ENCODE measurements at regions not wholly inside any gene's neighbourhood (a gene's known extent, or its start where the extent isn't known, plus 50 kb on each side); places are given as distances from the start of the nearest gene placed in this dataset.

GRCh38 chr2:239489481-239489880, 88.7 kb upstream of the HDAC4 start:
- Mint-ChIP-seq H3K4me3 (no peak overlapping the region), H3K36me3 (no peaks in the 10 kb centered on the region), H3K27me3 (ENCODE audit: low read depth in 2 of 2) (peaks cover 12 to 17% of the 10 kb centered on the region in 2 donors), H3K4me1 (peaks cover 4 to 5% of the 10 kb centered on the region in 2 donors), H3K9me3 (no peaks in the 10 kb centered on the region), H3K27ac (no peak overlapping the region)
- TF ChIP-seq, protein P1, sequence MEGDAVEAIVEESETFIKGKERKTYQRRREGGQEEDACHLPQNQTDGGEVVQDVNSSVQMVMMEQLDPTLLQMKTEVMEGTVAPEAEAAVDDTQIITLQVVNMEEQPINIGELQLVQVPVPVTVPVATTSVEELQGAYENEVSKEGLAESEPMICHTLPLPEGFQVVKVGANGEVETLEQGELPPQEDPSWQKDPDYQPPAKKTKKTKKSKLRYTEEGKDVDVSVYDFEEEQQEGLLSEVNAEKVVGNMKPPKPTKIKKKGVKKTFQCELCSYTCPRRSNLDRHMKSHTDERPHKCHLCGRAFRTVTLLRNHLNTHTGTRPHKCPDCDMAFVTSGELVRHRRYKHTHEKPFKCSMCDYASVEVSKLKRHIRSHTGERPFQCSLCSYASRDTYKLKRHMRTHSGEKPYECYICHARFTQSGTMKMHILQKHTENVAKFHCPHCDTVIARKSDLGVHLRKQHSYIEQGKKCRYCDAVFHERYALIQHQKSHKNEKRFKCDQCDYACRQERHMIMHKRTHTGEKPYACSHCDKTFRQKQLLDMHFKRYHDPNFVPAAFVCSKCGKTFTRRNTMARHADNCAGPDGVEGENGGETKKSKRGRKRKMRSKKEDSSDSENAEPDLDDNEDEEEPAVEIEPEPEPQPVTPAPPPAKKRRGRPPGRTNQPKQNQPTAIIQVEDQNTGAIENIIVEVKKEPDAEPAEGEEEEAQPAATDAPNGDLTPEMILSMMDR (IDR thresholded peaks at IDR 0.05), result no peak
- ATAC-seq, result no peak
- no peak for DNase-seq
- 83% methylated on average over 3 of the region's 3 CpGs for WGBS (ENCODE audit: insufficient coverage)
- Histone ChIP-seq H3K36me3 (ENCODE audit: control insufficient read depth, insufficient read depth, low read length) (no peaks in the 10 kb centered on the region), H3K27me3 (ENCODE audit: control insufficient read depth, insufficient read depth, low read length) (no peaks in the 10 kb centered on the region), H3K4me3 (ENCODE audit: low read length) (no peak overlapping the region), H3K4me1 (ENCODE audit: control insufficient read depth, insufficient read depth, low read length) (no peaks in the 10 kb centered on the region), H3K27ac (ENCODE audit: low read length) (no peak overlapping the region), H3K9me3 (ENCODE audit: control insufficient read depth, insufficient read depth, low read length) (no peaks in the 10 kb centered on the region)
- intact Hi-C loops (cut with micrococcal nuclease), result no loop called here

DNA sequence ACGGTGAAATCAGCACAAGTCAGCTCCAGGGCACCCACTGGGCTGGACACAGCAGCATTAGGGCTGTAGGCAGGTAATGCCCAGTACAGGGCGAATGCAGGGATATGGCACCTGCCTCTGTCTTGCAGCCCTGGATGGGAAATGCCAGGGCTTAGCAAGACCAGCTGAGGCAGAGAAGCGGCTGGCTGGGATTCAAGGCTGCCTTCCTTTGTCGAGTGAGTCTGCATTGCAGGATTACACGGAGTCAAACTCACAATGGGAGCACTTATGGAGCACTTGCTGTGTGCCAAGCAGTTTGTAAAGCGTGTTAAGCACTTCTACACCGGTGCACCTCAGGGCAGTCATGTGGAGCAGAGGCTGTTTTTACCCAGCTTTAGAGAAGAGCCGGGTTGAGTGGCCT, 87.3 kb upstream of the HDAC4 start:
- no peak overlapping the region for H3K27ac ChIP-seq (ENCODE audit: low read length)
- DNase-seq, result no peak
- peaks cover 3% of the 10 kb centered on the region in 2 donors for H3K4me1 Mint-ChIP-seq
- H3K27me3 ChIP-seq (ENCODE audit: control insufficient read depth, insufficient read depth, low read length), result no peaks in the 10 kb centered on the region
- no peaks in the 10 kb centered on the region for H3K9me3 ChIP-seq (ENCODE audit: control insufficient read depth, insufficient read depth, low read length)
- no peaks in the 10 kb centered on the region for H3K36me3 ChIP-seq (ENCODE audit: control insufficient read depth, insufficient read depth, low read length)
- no peak overlapping the region for H3K27ac Mint-ChIP-seq
- H3K4me1 ChIP-seq (ENCODE audit: control insufficient read depth, insufficient read depth, low read length), result no peaks in the 10 kb centered on the region
- H3K9me3 Mint-ChIP-seq, result no peaks in the 10 kb centered on the region
- WGBS (ENCODE audit: insufficient coverage), result 86% methylated on average over 8 of the region's 8 CpGs
- TF ChIP-seq, protein P1 (IDR thresholded peaks at IDR 0.05), result no peak
- H3K27me3 Mint-ChIP-seq (ENCODE audit: low read depth in 2 of 2), result peaks cover 11 to 19% of the 10 kb centered on the region in 2 donors
- intact Hi-C loops (cut with micrococcal nuclease), result no loop called here
- ATAC-seq, result no peak
- no peak overlapping the region for H3K4me3 ChIP-seq (ENCODE audit: low read length)
- H3K4me3 Mint-ChIP-seq, result no peak overlapping the region
- no peaks in the 10 kb centered on the region for H3K36me3 Mint-ChIP-seq

DNA sequence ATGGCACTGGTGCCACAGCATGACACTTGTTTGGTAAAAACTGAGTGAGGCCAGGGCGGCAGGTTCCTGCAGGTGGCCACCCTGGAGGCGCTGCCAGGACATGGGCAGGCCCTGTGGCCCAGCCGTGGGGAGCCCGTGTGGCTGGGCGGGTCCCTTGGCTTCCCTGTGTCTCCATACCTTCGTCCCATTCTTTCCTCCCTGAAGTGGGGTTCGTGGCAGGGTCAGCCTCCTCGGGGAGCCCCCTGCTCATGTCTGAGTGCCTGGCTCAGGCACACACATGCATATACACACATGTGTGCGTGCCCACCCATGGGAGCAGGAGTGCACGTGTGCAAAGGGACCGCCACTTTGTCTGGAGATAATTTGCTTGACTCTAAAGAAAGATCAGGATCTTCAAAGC, 86.5 kb upstream of the HDAC4 start:
- Mint-ChIP-seq H3K4me1 (no peaks in the 10 kb centered on the region), H3K4me3 (no peak overlapping the region), H3K27me3 (ENCODE audit: low read depth in 2 of 2) (peaks cover 14 to 25% of the 10 kb centered on the region in 2 donors), H3K9me3 (no peaks in the 10 kb centered on the region), H3K27ac (no peak overlapping the region), H3K36me3 (no peaks in the 10 kb centered on the region)
- Histone ChIP-seq H3K4me3 (ENCODE audit: low read length) (no peak overlapping the region), H3K36me3 (ENCODE audit: control insufficient read depth, insufficient read depth, low read length) (no peaks in the 10 kb centered on the region), H3K9me3 (ENCODE audit: control insufficient read depth, insufficient read depth, low read length) (no peaks in the 10 kb centered on the region), H3K27me3 (ENCODE audit: control insufficient read depth, insufficient read depth, low read length) (no peaks in the 10 kb centered on the region), H3K27ac (ENCODE audit: low read length) (no peak overlapping the region), H3K4me1 (ENCODE audit: control insufficient read depth, insufficient read depth, low read length) (no peaks in the 10 kb centered on the region)
- DNase-seq (no peak), ATAC-seq (no peak)
- intact Hi-C loops (cut with micrococcal nuclease), result no loop called here
- TF ChIP-seq, protein P1 (IDR thresholded peaks at IDR 0.05), result no peak
- WGBS (ENCODE audit: insufficient coverage), result 90% methylated on average over 11 of the region's 11 CpGs

GRCh38 chr2:239485622-239486021, 84.8 kb upstream of the HDAC4 start:
- Histone ChIP-seq H3K36me3 (ENCODE audit: control insufficient read depth, insufficient read depth, low read length) (no peaks in the 10 kb centered on the region), H3K27me3 (ENCODE audit: control insufficient read depth, insufficient read depth, low read length) (no peaks in the 10 kb centered on the region), H3K27ac (ENCODE audit: low read length) (no peak overlapping the region), H3K4me1 (ENCODE audit: control insufficient read depth, insufficient read depth, low read length) (no peaks in the 10 kb centered on the region), H3K9me3 (ENCODE audit: control insufficient read depth, insufficient read depth, low read length) (no peaks in the 10 kb centered on the region), H3K4me3 (ENCODE audit: low read length) (no peak overlapping the region)
- DNase-seq (no peak), ATAC-seq (no peak)
- WGBS (ENCODE audit: insufficient coverage), result 65% methylated on average over 2 of the region's 3 CpGs
- Mint-ChIP-seq H3K27ac (no peak overlapping the region), H3K36me3 (no peaks in the 10 kb centered on the region), H3K9me3 (no peaks in the 10 kb centered on the region), H3K4me1 (no peaks in the 10 kb centered on the region), H3K4me3 (no peak overlapping the region), H3K27me3 (ENCODE audit: low read depth in 2 of 2) (peaks cover 19 to 20% of the 10 kb centered on the region in 2 donors)
- intact Hi-C loops (cut with micrococcal nuclease), result no loop called here
- TF ChIP-seq, protein P1 (IDR thresholded peaks at IDR 0.05), result no peak
